Mammary epithelial cell (primary cell): ENCODE measurements at regions not wholly inside any gene's neighbourhood (a gene's known extent, or its start where the extent isn't known, plus 50 kb on each side); places are given as distances from the start of the nearest gene placed in this dataset.

Experiments used
- EZH2 ChIP-seq: IDR thresholded peaks from 2 replicates; pipeline ENCODE4 v1.6.1; 2012; ENCODE audit warnings: low read length, inconsistent platforms, borderline replicate concordance
- TF ChIP-seq, protein P1 (sequence below), 2 donors: IDR thresholded peaks in 1 of 2; conservative IDR thresholded peaks in 1 of 2; 2 replicates each; pipeline ENCODE4 v1.5.1; 2011 to 2012; ENCODE audit warnings: inconsistent platforms in 2 of 2, low read length in 2 of 2, mild to moderate bottlenecking in 2 of 2, control low read depth in 1 of 2, low read depth in 1 of 2; ENCODE audit not compliant: insufficient read depth in 1 of 2; ENCODE audit errors: extremely low read depth in 1 of 2

DNA sequence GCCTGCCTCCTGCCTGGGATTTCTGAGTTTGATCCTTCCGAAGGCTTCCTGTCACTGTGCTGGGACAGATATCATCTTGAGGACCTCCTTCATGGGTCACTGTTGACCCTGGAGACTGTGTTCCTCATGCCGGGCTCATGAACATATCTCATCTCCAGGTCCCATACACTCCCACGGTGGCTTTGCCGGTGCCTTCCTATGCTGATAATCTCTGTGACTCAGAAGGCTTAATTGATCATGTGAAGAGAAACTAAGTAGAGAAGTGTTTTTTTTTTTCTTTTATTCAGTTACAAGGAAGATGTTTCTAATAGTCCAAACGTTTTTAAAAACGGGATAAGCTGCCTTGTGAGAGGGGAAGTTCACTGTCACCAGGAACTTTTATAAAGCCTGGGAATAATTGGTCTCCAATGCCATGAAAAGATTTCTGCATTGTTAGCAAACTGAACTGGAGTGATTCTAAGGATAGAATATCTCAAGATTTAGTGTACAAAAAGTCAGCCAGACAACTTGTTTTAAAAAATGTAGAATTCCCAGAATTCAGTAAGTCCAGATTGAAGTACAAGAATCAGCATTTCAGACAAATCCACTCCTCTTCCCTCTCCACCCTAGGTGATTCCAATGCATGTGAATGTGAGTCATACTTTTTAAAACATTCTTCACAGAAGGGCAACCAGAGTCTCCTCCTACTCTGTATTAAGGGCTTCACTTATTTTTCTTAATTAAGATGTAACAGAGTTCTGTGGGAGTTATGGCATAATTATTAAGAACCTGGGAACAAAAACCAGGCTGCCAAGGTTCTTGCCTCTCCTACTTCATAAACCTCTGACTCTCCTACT lies 139.8 kb upstream of the LGR5 start:
- TF ChIP-seq, protein P1, sequence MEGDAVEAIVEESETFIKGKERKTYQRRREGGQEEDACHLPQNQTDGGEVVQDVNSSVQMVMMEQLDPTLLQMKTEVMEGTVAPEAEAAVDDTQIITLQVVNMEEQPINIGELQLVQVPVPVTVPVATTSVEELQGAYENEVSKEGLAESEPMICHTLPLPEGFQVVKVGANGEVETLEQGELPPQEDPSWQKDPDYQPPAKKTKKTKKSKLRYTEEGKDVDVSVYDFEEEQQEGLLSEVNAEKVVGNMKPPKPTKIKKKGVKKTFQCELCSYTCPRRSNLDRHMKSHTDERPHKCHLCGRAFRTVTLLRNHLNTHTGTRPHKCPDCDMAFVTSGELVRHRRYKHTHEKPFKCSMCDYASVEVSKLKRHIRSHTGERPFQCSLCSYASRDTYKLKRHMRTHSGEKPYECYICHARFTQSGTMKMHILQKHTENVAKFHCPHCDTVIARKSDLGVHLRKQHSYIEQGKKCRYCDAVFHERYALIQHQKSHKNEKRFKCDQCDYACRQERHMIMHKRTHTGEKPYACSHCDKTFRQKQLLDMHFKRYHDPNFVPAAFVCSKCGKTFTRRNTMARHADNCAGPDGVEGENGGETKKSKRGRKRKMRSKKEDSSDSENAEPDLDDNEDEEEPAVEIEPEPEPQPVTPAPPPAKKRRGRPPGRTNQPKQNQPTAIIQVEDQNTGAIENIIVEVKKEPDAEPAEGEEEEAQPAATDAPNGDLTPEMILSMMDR (conservative IDR thresholded peaks at IDR 0.05 in 1 of 2, IDR thresholded peaks at IDR 0.05 in 1 of 2; ENCODE audit: extremely low read depth in 1 of 2, insufficient read depth in 1 of 2, low read depth in 1 of 2, low read length in 2 of 2): no peak
- TF ChIP-seq EZH2: no peak
